Liver (tissue), 8 donors: ENCODE measurements at regions not wholly inside any gene's neighbourhood (a gene's known extent, or its start where the extent isn't known, plus 50 kb on each side); places are given as distances from the start of the nearest gene placed in this dataset.

Experiments
- DNase-seq: peaks from one replicate; pipeline ENCODE4 v3.0.0-alpha.2; 2017; ENCODE audit warnings: low spot score
- H3K27ac ChIP-seq, 2 donors: one replicate each; pipeline ENCODE4 v1.7.0; 2013; ENCODE audit warnings: inconsistent platforms in 2 of 2, low read length in 2 of 2, control low read depth in 1 of 2, low read depth in 1 of 2, mild to moderate bottlenecking in 1 of 2
- H3K27me3 ChIP-seq, 4 donors: one replicate each; pipeline versions ENCODE4 v1.6.1 to v1.7.0; 2013; ENCODE audit warnings: low read length in 3 of 4, inconsistent platforms in 1 of 4, mild to moderate bottlenecking in 1 of 4, moderate library complexity in 1 of 4; ENCODE audit not compliant: control insufficient read depth in 4 of 4, insufficient read depth in 4 of 4
- H3K36me3 ChIP-seq, 4 donors: one replicate each; pipeline versions ENCODE4 v1.6.1 to v1.7.0; 2013; ENCODE audit warnings: low read length in 3 of 4, mild to moderate bottlenecking in 3 of 4, low read depth in 1 of 4, moderate library complexity in 1 of 4; ENCODE audit not compliant: control insufficient read depth in 4 of 4, insufficient read depth in 3 of 4
- H3K4me1 ChIP-seq, 4 donors: one replicate each; pipeline versions ENCODE4 v1.6.1 to v1.7.0; 2013; ENCODE audit warnings: low read length in 3 of 4, mild to moderate bottlenecking in 3 of 4, moderate library complexity in 1 of 4; ENCODE audit not compliant: control insufficient read depth in 4 of 4, insufficient read depth in 4 of 4
- H3K4me3 ChIP-seq, 3 donors: one replicate each; pipeline versions ENCODE4 v1.6.1 to v1.7.0; 2013; ENCODE audit warnings: low read length in 3 of 3, control low read depth in 1 of 3, low read depth in 1 of 3, mild to moderate bottlenecking in 1 of 3
- H3K9ac ChIP-seq, 2 donors: one replicate each; pipeline ENCODE4 v1.7.0; 2013; ENCODE audit warnings: low read length in 2 of 2, mild to moderate bottlenecking in 2 of 2, moderate library complexity in 2 of 2, control low read depth in 1 of 2, low read depth in 1 of 2
- H3K9me3 ChIP-seq, 4 donors: one replicate each; pipeline versions ENCODE4 v1.6.1 to v1.7.0; 2013; ENCODE audit warnings: low read length in 3 of 4; ENCODE audit not compliant: control insufficient read depth in 4 of 4
- ATF3 ChIP-seq: IDR thresholded peaks from 2 replicates; pipeline ENCODE4 v1.6.1; 2016; ENCODE audit warnings: antibody characterized with exemption
- EGR1 ChIP-seq, 2 donors: IDR thresholded peaks; 2 replicates each; pipeline ENCODE4 v1.6.1; 2016 to 2018; ENCODE audit warnings: antibody characterized with exemption in 2 of 2, low read depth in 2 of 2
- FOXA1 ChIP-seq: IDR thresholded peaks from 2 replicates; pipeline ENCODE4 v1.6.1; 2016; ENCODE audit warnings: antibody characterized with exemption
- FOXA2 ChIP-seq: IDR thresholded peaks from 2 replicates; pipeline ENCODE4 v1.6.1; 2016; ENCODE audit warnings: antibody characterized with exemption
- GABPA ChIP-seq, 2 donors: IDR thresholded peaks in 1 of 2; conservative IDR thresholded peaks in 1 of 2; 2 replicates each; pipeline ENCODE4 v1.6.1; 2016; ENCODE audit warnings: antibody characterized with exemption in 2 of 2, mild to moderate bottlenecking in 1 of 2, moderate library complexity in 1 of 2
- HNF4A ChIP-seq, 2 donors: conservative IDR thresholded peaks; 2 replicates each; pipeline ENCODE4 v1.6.1; 2016; ENCODE audit warnings: antibody characterized with exemption in 2 of 2, mild to moderate bottlenecking in 2 of 2
- HNF4G ChIP-seq: IDR thresholded peaks from 2 replicates; pipeline ENCODE4 v1.6.1; 2016; ENCODE audit warnings: antibody characterized with exemption
- JUND ChIP-seq, 2 donors: IDR thresholded peaks; 2 replicates each; pipeline ENCODE4 v1.6.1; 2016; ENCODE audit warnings: antibody characterized with exemption in 2 of 2
- NR2F2 ChIP-seq: IDR thresholded peaks from 2 replicates; pipeline ENCODE4 v1.6.1; 2016; ENCODE audit warnings: antibody characterized with exemption
- RAD21 ChIP-seq, 2 donors: IDR thresholded peaks; 2 replicates each; pipeline ENCODE4 v1.6.1; 2016; ENCODE audit warnings: antibody characterized with exemption in 2 of 2, mild to moderate bottlenecking in 2 of 2
- RXRA ChIP-seq, 2 donors: IDR thresholded peaks; 2 replicates each; pipeline ENCODE4 v1.6.1; 2017 to 2018; ENCODE audit warnings: antibody characterized with exemption in 2 of 2, mild to moderate bottlenecking in 1 of 2
- SP1 ChIP-seq: IDR thresholded peaks from 2 replicates; pipeline ENCODE4 v1.6.1; 2018; ENCODE audit warnings: antibody characterized with exemption, mild to moderate bottlenecking
- TAF1 ChIP-seq: conservative IDR thresholded peaks from 2 replicates; pipeline ENCODE4 v1.6.1; 2016; ENCODE audit warnings: antibody characterized with exemption, mild to moderate bottlenecking
- YY1 ChIP-seq: IDR thresholded peaks from 2 replicates; pipeline ENCODE4 v1.6.1; 2016; ENCODE audit warnings: antibody characterized with exemption, mild to moderate bottlenecking
- WGBS: extraction: QIAGEN DNeasy Blood & Tissue Kit; methylation state at CpG from one replicate; pipeline ENCODE4 v1.1.7; 2013; 5-methylcytosine and 5-hydroxymethylcytosine counted together
- TF ChIP-seq, protein P1 (sequence below): IDR thresholded peaks from 2 replicates; pipeline ENCODE4 v1.6.1; 2016; ENCODE audit warnings: antibody characterized with exemption, mild to moderate bottlenecking
- TF ChIP-seq, protein P2 (sequence below): IDR thresholded peaks from 2 replicates; pipeline ENCODE4 v1.6.1; 2016; ENCODE audit warnings: antibody characterized with exemption
- TF ChIP-seq, protein P3 (sequence below): fragments of 150-350 bp; IDR thresholded peaks from 2 replicates; pipeline ENCODE4 v1.5.1; 2017; ENCODE audit warnings: improper control_type of control experiment, low read depth, low read length; ENCODE audit not compliant: missing input control
- donor health status: healthy.
- donor health status: healthy.
- donor health status: healthy.
- donor health status: healthy.
- donor health status: healthy.

- TF ChIP-seq, protein P1, sequence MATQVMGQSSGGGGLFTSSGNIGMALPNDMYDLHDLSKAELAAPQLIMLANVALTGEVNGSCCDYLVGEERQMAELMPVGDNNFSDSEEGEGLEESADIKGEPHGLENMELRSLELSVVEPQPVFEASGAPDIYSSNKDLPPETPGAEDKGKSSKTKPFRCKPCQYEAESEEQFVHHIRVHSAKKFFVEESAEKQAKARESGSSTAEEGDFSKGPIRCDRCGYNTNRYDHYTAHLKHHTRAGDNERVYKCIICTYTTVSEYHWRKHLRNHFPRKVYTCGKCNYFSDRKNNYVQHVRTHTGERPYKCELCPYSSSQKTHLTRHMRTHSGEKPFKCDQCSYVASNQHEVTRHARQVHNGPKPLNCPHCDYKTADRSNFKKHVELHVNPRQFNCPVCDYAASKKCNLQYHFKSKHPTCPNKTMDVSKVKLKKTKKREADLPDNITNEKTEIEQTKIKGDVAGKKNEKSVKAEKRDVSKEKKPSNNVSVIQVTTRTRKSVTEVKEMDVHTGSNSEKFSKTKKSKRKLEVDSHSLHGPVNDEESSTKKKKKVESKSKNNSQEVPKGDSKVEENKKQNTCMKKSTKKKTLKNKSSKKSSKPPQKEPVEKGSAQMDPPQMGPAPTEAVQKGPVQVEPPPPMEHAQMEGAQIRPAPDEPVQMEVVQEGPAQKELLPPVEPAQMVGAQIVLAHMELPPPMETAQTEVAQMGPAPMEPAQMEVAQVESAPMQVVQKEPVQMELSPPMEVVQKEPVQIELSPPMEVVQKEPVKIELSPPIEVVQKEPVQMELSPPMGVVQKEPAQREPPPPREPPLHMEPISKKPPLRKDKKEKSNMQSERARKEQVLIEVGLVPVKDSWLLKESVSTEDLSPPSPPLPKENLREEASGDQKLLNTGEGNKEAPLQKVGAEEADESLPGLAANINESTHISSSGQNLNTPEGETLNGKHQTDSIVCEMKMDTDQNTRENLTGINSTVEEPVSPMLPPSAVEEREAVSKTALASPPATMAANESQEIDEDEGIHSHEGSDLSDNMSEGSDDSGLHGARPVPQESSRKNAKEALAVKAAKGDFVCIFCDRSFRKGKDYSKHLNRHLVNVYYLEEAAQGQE: no peak
- TF ChIP-seq FOXA1 (no peak), HNF4G (no peak), FOXA2 (no peak), HNF4A (conservative IDR thresholded peaks at IDR 0.05) (no peak), RXRA (IDR thresholded peaks at IDR 0.05) (no peak)
Measured at GRCh38 chr11:28618416-28618815, 510.2 kb downstream of the METTL15 start (continued).

DNA sequence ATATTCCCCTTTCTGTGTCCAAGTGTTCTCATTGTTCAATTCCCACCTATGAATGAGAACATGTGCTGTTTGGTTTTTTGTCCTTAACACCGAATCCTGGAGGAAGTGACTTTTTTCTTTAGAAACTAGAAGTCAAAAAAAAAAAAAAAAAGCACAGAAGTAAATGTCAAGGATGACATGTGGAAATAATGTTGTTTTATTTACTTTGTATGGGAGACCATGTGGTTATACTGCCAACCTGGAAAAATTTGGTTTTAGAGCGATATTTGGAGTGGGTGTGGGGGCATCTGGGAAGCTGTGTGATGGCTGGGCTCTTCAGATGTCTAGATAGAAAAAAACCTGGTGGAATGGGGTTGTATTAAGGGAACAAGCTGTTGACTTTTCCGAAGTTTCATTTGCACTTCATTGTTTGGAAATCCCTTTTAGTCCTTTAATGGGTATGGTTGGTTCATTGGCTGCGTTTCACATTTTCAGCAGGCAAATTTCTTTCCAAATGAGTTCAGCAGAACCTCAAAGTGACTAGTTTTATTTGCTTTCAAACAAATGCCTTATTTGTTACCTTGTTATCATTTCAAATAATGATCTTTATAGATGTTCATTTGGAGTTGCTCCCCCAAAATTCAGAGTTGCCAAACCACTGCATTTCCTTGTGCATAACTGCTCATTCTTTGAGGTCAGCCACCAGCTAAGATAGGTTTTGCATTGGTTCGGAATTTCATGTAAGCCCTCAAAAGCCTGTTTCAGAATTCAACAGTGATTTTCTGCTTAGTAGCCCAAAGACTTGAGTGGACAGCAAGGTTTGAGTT is 508.2 kb downstream of the METTL15 start:
- no peak for DNase-seq

GRCh38 chr11:28615542-28615941 is 507.4 kb downstream of the METTL15 start:
- Histone ChIP-seq H3K27me3 (no peaks in the 10 kb centered on the region), H3K4me3 (no peak overlapping the region), H3K4me1 (no peaks in the 10 kb centered on the region), H3K9ac (no peak overlapping the region), H3K36me3 (no peaks in the 10 kb centered on the region), H3K27ac (no peak overlapping the region), H3K9me3 (no peaks in the 10 kb centered on the region)
- 76% methylated on average over 2 of the region's 2 CpGs for WGBS
- TF ChIP-seq JUND (IDR thresholded peaks at IDR 0.05) (no peak), NR2F2 (no peak)
- no peak for DNase-seq

More for the DNA sequence above, 508.2 kb downstream of the METTL15 start:
- no peak for TF ChIP-seq ATF3
- TF ChIP-seq, protein P2, sequence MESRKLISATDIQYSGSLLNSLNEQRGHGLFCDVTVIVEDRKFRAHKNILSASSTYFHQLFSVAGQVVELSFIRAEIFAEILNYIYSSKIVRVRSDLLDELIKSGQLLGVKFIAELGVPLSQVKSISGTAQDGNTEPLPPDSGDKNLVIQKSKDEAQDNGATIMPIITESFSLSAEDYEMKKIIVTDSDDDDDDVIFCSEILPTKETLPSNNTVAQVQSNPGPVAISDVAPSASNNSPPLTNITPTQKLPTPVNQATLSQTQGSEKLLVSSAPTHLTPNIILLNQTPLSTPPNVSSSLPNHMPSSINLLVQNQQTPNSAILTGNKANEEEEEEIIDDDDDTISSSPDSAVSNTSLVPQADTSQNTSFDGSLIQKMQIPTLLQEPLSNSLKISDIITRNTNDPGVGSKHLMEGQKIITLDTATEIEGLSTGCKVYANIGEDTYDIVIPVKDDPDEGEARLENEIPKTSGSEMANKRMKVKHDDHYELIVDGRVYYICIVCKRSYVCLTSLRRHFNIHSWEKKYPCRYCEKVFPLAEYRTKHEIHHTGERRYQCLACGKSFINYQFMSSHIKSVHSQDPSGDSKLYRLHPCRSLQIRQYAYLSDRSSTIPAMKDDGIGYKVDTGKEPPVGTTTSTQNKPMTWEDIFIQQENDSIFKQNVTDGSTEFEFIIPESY: no peak
- Histone ChIP-seq H3K9me3 (no peaks in the 10 kb centered on the region), H3K4me1 (no peaks in the 10 kb centered on the region), H3K4me3 (no peak overlapping the region), H3K9ac (no peak overlapping the region), H3K36me3 (no peaks in the 10 kb centered on the region), H3K27ac (no peak overlapping the region), H3K27me3 (no peaks in the 10 kb centered on the region)
- WGBS: 63% methylated on average over 5 of the region's 5 CpGs

GRCh38 chr11:28606930-28607329 is 498.7 kb downstream of the METTL15 start:
- no peak for DNase-seq
- Histone ChIP-seq H3K27me3 (no peaks in the 10 kb centered on the region), H3K36me3 (no peaks in the 10 kb centered on the region), H3K9me3 (no peaks in the 10 kb centered on the region), H3K9ac (no peak overlapping the region), H3K4me3 (no peak overlapping the region), H3K4me1 (no peaks in the 10 kb centered on the region), H3K27ac (no peak overlapping the region)
- WGBS: 75% methylated on average over 12 of the region's 12 CpGs
- TF ChIP-seq HNF4A (conservative IDR thresholded peaks at IDR 0.05) (no peak), YY1 (no peak), ATF3 (no peak), HNF4G (no peak), GABPA (IDR thresholded peaks at IDR 0.05 in 1 of 2, conservative IDR thresholded peaks at IDR 0.05 in 1 of 2) (no peak), TAF1 (no peak), EGR1 (IDR thresholded peaks at IDR 0.05; ENCODE audit: low read depth in 2 of 2) (no peak), NR2F2 (no peak), SP1 (no peak), JUND (IDR thresholded peaks at IDR 0.05) (no peak), RAD21 (IDR thresholded peaks at IDR 0.05) (no peak), FOXA2 (no peak)
- TF ChIP-seq, protein P3, sequence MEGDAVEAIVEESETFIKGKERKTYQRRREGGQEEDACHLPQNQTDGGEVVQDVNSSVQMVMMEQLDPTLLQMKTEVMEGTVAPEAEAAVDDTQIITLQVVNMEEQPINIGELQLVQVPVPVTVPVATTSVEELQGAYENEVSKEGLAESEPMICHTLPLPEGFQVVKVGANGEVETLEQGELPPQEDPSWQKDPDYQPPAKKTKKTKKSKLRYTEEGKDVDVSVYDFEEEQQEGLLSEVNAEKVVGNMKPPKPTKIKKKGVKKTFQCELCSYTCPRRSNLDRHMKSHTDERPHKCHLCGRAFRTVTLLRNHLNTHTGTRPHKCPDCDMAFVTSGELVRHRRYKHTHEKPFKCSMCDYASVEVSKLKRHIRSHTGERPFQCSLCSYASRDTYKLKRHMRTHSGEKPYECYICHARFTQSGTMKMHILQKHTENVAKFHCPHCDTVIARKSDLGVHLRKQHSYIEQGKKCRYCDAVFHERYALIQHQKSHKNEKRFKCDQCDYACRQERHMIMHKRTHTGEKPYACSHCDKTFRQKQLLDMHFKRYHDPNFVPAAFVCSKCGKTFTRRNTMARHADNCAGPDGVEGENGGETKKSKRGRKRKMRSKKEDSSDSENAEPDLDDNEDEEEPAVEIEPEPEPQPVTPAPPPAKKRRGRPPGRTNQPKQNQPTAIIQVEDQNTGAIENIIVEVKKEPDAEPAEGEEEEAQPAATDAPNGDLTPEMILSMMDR: no peak
